H9 (cell line): ENCODE measurements at regions not wholly inside any gene's neighbourhood (a gene's known extent, or its start where the extent isn't known, plus 50 kb on each side); places are given as distances from the start of the nearest gene placed in this dataset.

Source experiments
- DNase-seq: peaks from one replicate; pipeline ENCODE4 v3.0.0-alpha.2; 2017
- H2AFZ ChIP-seq: one replicate; pipeline ENCODE4 v1.6.1; 2013; ENCODE audit warnings: mild to moderate bottlenecking, low read length, control low read depth, moderate library complexity
- H2AK5ac ChIP-seq: 2 replicates; pipeline ENCODE4 v1.6.1; 2013; ENCODE audit warnings: low read length, control low read depth, mixed read lengths; ENCODE audit not compliant: insufficient read length
- H2BK120ac ChIP-seq: one replicate; pipeline ENCODE4 v1.6.1; 2013; ENCODE audit warnings: low read depth, mild to moderate bottlenecking, low read length, control low read depth, inconsistent platforms; ENCODE audit not compliant: poor library complexity, severe bottlenecking
- H2BK12ac ChIP-seq: 2 replicates; pipeline ENCODE4 v1.6.1; 2013; ENCODE audit warnings: low read length, control low read depth, mixed read lengths, low read depth; ENCODE audit not compliant: insufficient read length
- H2BK15ac ChIP-seq: 2 replicates; pipeline ENCODE4 v1.6.1; 2013; ENCODE audit warnings: low read depth, low read length, control low read depth
- H2BK20ac ChIP-seq: one replicate; pipeline ENCODE4 v1.6.1; 2013; ENCODE audit warnings: low read depth, mild to moderate bottlenecking, low read length, control low read depth, inconsistent platforms; ENCODE audit not compliant: poor library complexity, severe bottlenecking
- H2BK5ac ChIP-seq: 2 replicates; pipeline ENCODE4 v1.6.1; 2013; ENCODE audit warnings: low read length, control low read depth, mixed read lengths; ENCODE audit not compliant: insufficient read length
- H3K14ac ChIP-seq: 2 replicates; pipeline ENCODE4 v1.6.1; 2013; ENCODE audit warnings: low read length, control low read depth; ENCODE audit not compliant: insufficient read depth
- H3K18ac ChIP-seq: 2 replicates; pipeline ENCODE4 v1.6.1; 2013; ENCODE audit warnings: low read depth, mild to moderate bottlenecking, mixed read lengths, low read length, control low read depth; ENCODE audit not compliant: insufficient read length
- H3K23ac ChIP-seq: 2 replicates; pipeline ENCODE4 v1.6.1; 2013; ENCODE audit warnings: low read length, control low read depth, mixed read lengths, low read depth; ENCODE audit not compliant: insufficient read length
- H3K23me2 ChIP-seq: 2 replicates; pipeline ENCODE4 v1.6.1; 2013; ENCODE audit warnings: low read depth, mild to moderate bottlenecking, mixed read lengths, low read length, control low read depth; ENCODE audit not compliant: insufficient read length, poor library complexity, severe bottlenecking
- H3K27ac ChIP-seq: 2 replicates; pipeline ENCODE4 v1.5.1; 2013; ENCODE audit warnings: low read length, control low read depth, mixed read lengths, low read depth; ENCODE audit not compliant: insufficient read length
- H3K27me3 ChIP-seq: 2 replicates; pipeline ENCODE4 v1.6.1; 2013; ENCODE audit warnings: low read length, control low read depth, inconsistent platforms; ENCODE audit not compliant: insufficient read depth
- H3K4ac ChIP-seq: 2 replicates; pipeline ENCODE4 v1.6.1; 2013; ENCODE audit warnings: low read depth, mild to moderate bottlenecking, control low read depth, inconsistent platforms, low read length, moderate library complexity
- H3K4me1 ChIP-seq: 2 replicates; pipeline ENCODE4 v1.6.1; 2013; ENCODE audit warnings: low read length, control low read depth, inconsistent platforms; ENCODE audit not compliant: insufficient read depth
- H3K4me2 ChIP-seq: 2 replicates; pipeline ENCODE4 v1.6.1; 2013; ENCODE audit warnings: low read length, control low read depth, mixed read lengths; ENCODE audit not compliant: insufficient read length, insufficient read depth
- H3K56ac ChIP-seq: 2 replicates; pipeline ENCODE4 v1.6.1; 2013; ENCODE audit warnings: low read depth, mild to moderate bottlenecking, mixed read lengths, low read length, control low read depth; ENCODE audit not compliant: insufficient read length
- H3K79me1 ChIP-seq: 2 replicates; pipeline ENCODE4 v1.6.1; 2013; ENCODE audit warnings: low read depth, mild to moderate bottlenecking, moderate library complexity, low read length, control low read depth, inconsistent platforms; ENCODE audit not compliant: insufficient read depth, poor library complexity, severe bottlenecking
- H3K79me2 ChIP-seq: 2 replicates; pipeline ENCODE4 v1.6.1; 2013; ENCODE audit warnings: low read length, control low read depth, inconsistent platforms; ENCODE audit not compliant: insufficient read depth
- H3K9ac ChIP-seq: 2 replicates; pipeline ENCODE4 v1.6.1; 2013; ENCODE audit warnings: low read length, control low read depth, mixed read lengths; ENCODE audit not compliant: insufficient read length; ENCODE audit errors: extremely low read depth
- H3K9me3 ChIP-seq: one replicate; pipeline ENCODE4 v1.6.1; 2013; ENCODE audit warnings: low read depth, low read length, inconsistent platforms; ENCODE audit not compliant: control insufficient read depth
- H3T11ph ChIP-seq: one replicate; pipeline ENCODE4 v1.6.1; 2013; ENCODE audit warnings: mild to moderate bottlenecking, low read length, control low read depth, inconsistent platforms
- H4K20me1 ChIP-seq: one replicate; pipeline ENCODE4 v1.6.1; 2013; ENCODE audit not compliant: control insufficient read depth, insufficient read length, insufficient read depth
- H4K5ac ChIP-seq: 2 replicates; pipeline ENCODE4 v1.6.1; 2013; ENCODE audit warnings: low read depth, mild to moderate bottlenecking, mixed read lengths, low read length, control low read depth; ENCODE audit not compliant: insufficient read length
- H4K8ac ChIP-seq: replicated peaks from 2 replicates; pipeline ENCODE4 v1.6.1; 2013; ENCODE audit warnings: low read length, control low read depth, mixed read lengths, low read depth; ENCODE audit not compliant: insufficient read length
- H4K91ac ChIP-seq: 2 replicates; pipeline ENCODE4 v1.6.1; 2013; ENCODE audit warnings: low read depth, mild to moderate bottlenecking, moderate library complexity, mixed read lengths, low read length, control low read depth; ENCODE audit not compliant: insufficient read length
- H3K27ac Mint-ChIP-seq, 3 experiments: 2 replicates in 2 of 3; 3 replicates in 1 of 3; pipeline ENCODE4 v1.8.0; 2020 to 2021; ENCODE audit warnings: mixed read lengths in 3 of 3, mild to moderate bottlenecking in 1 of 3, moderate library complexity in 1 of 3
- H3K27me3 Mint-ChIP-seq: 2 replicates; pipeline ENCODE4 v1.8.0; 2021; ENCODE audit warnings: low read depth, mild to moderate bottlenecking, moderate library complexity, mixed read lengths
- H3K36me3 Mint-ChIP-seq, 3 experiments: 2 replicates in 2 of 3; 3 replicates in 1 of 3; pipeline ENCODE4 v1.8.0; 2020 to 2021; ENCODE audit warnings: low read depth in 3 of 3, mixed read lengths in 3 of 3; ENCODE audit not compliant: insufficient read depth in 1 of 3
- H3K4me1 Mint-ChIP-seq, 2 experiments: 2 replicates each; pipeline ENCODE4 v1.8.0; 2020; ENCODE audit warnings: mixed read lengths in 2 of 2
- H3K4me3 Mint-ChIP-seq, 2 experiments: 2 replicates in 1 of 2; 3 replicates in 1 of 2; pipeline ENCODE4 v1.8.0; 2020 to 2021; ENCODE audit warnings: mild to moderate bottlenecking in 2 of 2, mixed read lengths in 2 of 2, moderate library complexity in 1 of 2
- H3K9me3 Mint-ChIP-seq, 2 experiments: 2 replicates in 1 of 2; 3 replicates in 1 of 2; pipeline ENCODE4 v1.8.0; 2020; ENCODE audit warnings: mild to moderate bottlenecking in 2 of 2, mixed read lengths in 2 of 2, moderate library complexity in 1 of 2
- CTCF ChIP-seq: fragments of 200-600 bp; sonication (generic); conservative IDR thresholded peaks from 3 replicates; pipeline ENCODE4 v1.8.0; 2021; ENCODE audit warnings: antibody characterized with exemption, mild to moderate bottlenecking
- WGBS: extraction: QIAGEN DNeasy Blood & Tissue Kit; methylation state at CpG from one replicate; pipeline ENCODE4 v1.1.7; 2013; ENCODE audit warnings: missing lambda C conversion rate, low lambda C conversion rate, mixed read lengths; ENCODE audit not compliant: insufficient read length; ENCODE audit errors: extremely low coverage; 5-methylcytosine and 5-hydroxymethylcytosine counted together

DNA sequence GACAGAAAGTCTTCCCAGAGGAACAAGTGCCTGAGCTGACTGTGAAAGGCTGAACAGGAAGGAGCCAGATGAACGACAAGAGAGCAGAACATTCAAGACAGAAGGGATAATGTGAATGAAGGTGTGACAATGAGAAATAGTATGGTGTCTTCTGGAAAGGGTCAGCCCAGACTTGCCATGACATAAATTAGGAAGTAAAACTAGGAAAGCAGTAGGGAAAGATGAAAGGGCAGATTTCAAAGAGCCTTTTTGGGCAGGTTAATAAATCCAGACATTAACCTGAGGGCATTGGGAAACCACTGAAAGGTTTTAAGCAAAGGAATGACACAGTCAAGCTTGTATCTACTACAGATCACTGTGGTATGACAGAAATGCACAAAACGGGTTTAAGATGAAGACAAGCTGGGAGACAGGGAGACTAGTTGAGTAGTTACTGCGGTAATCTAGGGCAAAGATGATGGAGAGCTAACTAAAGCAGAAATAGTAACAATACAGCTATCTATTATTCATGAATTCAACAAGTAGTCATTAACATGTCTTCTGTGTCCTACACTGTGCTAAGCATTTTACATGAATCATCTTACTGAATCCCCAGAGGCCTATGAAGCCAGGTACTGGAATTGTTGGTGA is 580.9 kb upstream of the WWC1 start:
- H3K56ac ChIP-seq: no peak overlapping the region
- no peak for DNase-seq
- H3K36me3 Mint-ChIP-seq: no peaks in the 10 kb centered on the region

More for the DNA sequence above, 580.9 kb upstream of the WWC1 start:
- Histone ChIP-seq H2BK12ac (no peak overlapping the region), H3K18ac (no peak overlapping the region), H3K9ac (no peak overlapping the region), H3T11ph (no peak overlapping the region), H3K27ac (no peak overlapping the region), H4K91ac (no peak overlapping the region), H3K79me2 (no peaks in the 10 kb centered on the region), H3K4me2 (no peak overlapping the region), H3K4ac (no peak overlapping the region), H2AFZ (no peak overlapping the region), H3K23me2 (no peaks in the 10 kb centered on the region), H3K79me1 (no peaks in the 10 kb centered on the region), H4K8ac (no peak overlapping the region), H4K20me1 (no peaks in the 10 kb centered on the region), H3K23ac (no peak overlapping the region), H2BK15ac (no peak overlapping the region), H3K9me3 (no peaks in the 10 kb centered on the region), H3K14ac (no peak overlapping the region), H3K4me1 (no peaks in the 10 kb centered on the region), H2AK5ac (no peak overlapping the region), H2BK5ac (no peak overlapping the region), H2BK120ac (no peak overlapping the region), H3K27me3 (no peaks in the 10 kb centered on the region), H4K5ac (no peak overlapping the region), H2BK20ac (no peak overlapping the region)
- no peak for TF ChIP-seq CTCF
- Mint-ChIP-seq H3K27ac (no peak overlapping the region), H3K4me3 (no peak overlapping the region), H3K9me3 (no peaks in the 10 kb centered on the region), H3K4me1 (no peaks in the 10 kb centered on the region), H3K27me3 (no peaks in the 10 kb centered on the region)
- no CpG with 5 or more reads among the region's 3 CpGs for WGBS
